Liver (tissue), 8 donors: ENCODE measurements at regions not wholly inside any gene's neighbourhood (a gene's known extent, or its start where the extent isn't known, plus 50 kb on each side); places are given as distances from the start of the nearest gene placed in this dataset.

ENCODE experiments used
- DNase-seq: peaks from one replicate; pipeline ENCODE4 v3.0.0-alpha.2; 2017; ENCODE audit warnings: low spot score
- H3K27ac ChIP-seq, 2 donors: one replicate each; pipeline ENCODE4 v1.7.0; 2013; ENCODE audit warnings: inconsistent platforms in 2 of 2, low read length in 2 of 2, control low read depth in 1 of 2, low read depth in 1 of 2, mild to moderate bottlenecking in 1 of 2
- H3K27me3 ChIP-seq, 4 donors: one replicate each; pipeline versions ENCODE4 v1.6.1 to v1.7.0; 2013; ENCODE audit warnings: low read length in 3 of 4, inconsistent platforms in 1 of 4, mild to moderate bottlenecking in 1 of 4, moderate library complexity in 1 of 4; ENCODE audit not compliant: control insufficient read depth in 4 of 4, insufficient read depth in 4 of 4
- H3K36me3 ChIP-seq, 4 donors: one replicate each; pipeline versions ENCODE4 v1.6.1 to v1.7.0; 2013; ENCODE audit warnings: low read length in 3 of 4, mild to moderate bottlenecking in 3 of 4, low read depth in 1 of 4, moderate library complexity in 1 of 4; ENCODE audit not compliant: control insufficient read depth in 4 of 4, insufficient read depth in 3 of 4
- H3K4me1 ChIP-seq, 4 donors: one replicate each; pipeline versions ENCODE4 v1.6.1 to v1.7.0; 2013; ENCODE audit warnings: low read length in 3 of 4, mild to moderate bottlenecking in 3 of 4, moderate library complexity in 1 of 4; ENCODE audit not compliant: control insufficient read depth in 4 of 4, insufficient read depth in 4 of 4
- H3K4me3 ChIP-seq, 3 donors: one replicate each; pipeline versions ENCODE4 v1.6.1 to v1.7.0; 2013; ENCODE audit warnings: low read length in 3 of 3, control low read depth in 1 of 3, low read depth in 1 of 3, mild to moderate bottlenecking in 1 of 3
- H3K9ac ChIP-seq, 2 donors: one replicate each; pipeline ENCODE4 v1.7.0; 2013; ENCODE audit warnings: low read length in 2 of 2, mild to moderate bottlenecking in 2 of 2, moderate library complexity in 2 of 2, control low read depth in 1 of 2, low read depth in 1 of 2
- H3K9me3 ChIP-seq, 4 donors: one replicate each; pipeline versions ENCODE4 v1.6.1 to v1.7.0; 2013; ENCODE audit warnings: low read length in 3 of 4; ENCODE audit not compliant: control insufficient read depth in 4 of 4
- EGR1 ChIP-seq, 2 donors: IDR thresholded peaks; 2 replicates each; pipeline ENCODE4 v1.6.1; 2016 to 2018; ENCODE audit warnings: antibody characterized with exemption in 2 of 2, low read depth in 2 of 2
- FOXA1 ChIP-seq: IDR thresholded peaks from 2 replicates; pipeline ENCODE4 v1.6.1; 2016; ENCODE audit warnings: antibody characterized with exemption
- GABPA ChIP-seq, 2 donors: IDR thresholded peaks in 1 of 2; conservative IDR thresholded peaks in 1 of 2; 2 replicates each; pipeline ENCODE4 v1.6.1; 2016; ENCODE audit warnings: antibody characterized with exemption in 2 of 2, mild to moderate bottlenecking in 1 of 2, moderate library complexity in 1 of 2
- HNF4A ChIP-seq, 2 donors: conservative IDR thresholded peaks; 2 replicates each; pipeline ENCODE4 v1.6.1; 2016; ENCODE audit warnings: antibody characterized with exemption in 2 of 2, mild to moderate bottlenecking in 2 of 2
- JUND ChIP-seq, 2 donors: IDR thresholded peaks; 2 replicates each; pipeline ENCODE4 v1.6.1; 2016; ENCODE audit warnings: antibody characterized with exemption in 2 of 2
- MAX ChIP-seq: IDR thresholded peaks from 2 replicates; pipeline ENCODE4 v1.6.1; 2016; ENCODE audit warnings: antibody characterized with exemption
- NR2F2 ChIP-seq: IDR thresholded peaks from 2 replicates; pipeline ENCODE4 v1.6.1; 2016; ENCODE audit warnings: antibody characterized with exemption
- RAD21 ChIP-seq, 2 donors: IDR thresholded peaks; 2 replicates each; pipeline ENCODE4 v1.6.1; 2016; ENCODE audit warnings: antibody characterized with exemption in 2 of 2, mild to moderate bottlenecking in 2 of 2
- RXRA ChIP-seq, 2 donors: IDR thresholded peaks; 2 replicates each; pipeline ENCODE4 v1.6.1; 2017 to 2018; ENCODE audit warnings: antibody characterized with exemption in 2 of 2, mild to moderate bottlenecking in 1 of 2
- TAF1 ChIP-seq: conservative IDR thresholded peaks from 2 replicates; pipeline ENCODE4 v1.6.1; 2016; ENCODE audit warnings: antibody characterized with exemption, mild to moderate bottlenecking
- YY1 ChIP-seq: IDR thresholded peaks from 2 replicates; pipeline ENCODE4 v1.6.1; 2016; ENCODE audit warnings: antibody characterized with exemption, mild to moderate bottlenecking
- WGBS: extraction: QIAGEN DNeasy Blood & Tissue Kit; methylation state at CpG from one replicate; pipeline ENCODE4 v1.1.7; 2013; 5-methylcytosine and 5-hydroxymethylcytosine counted together
- TF ChIP-seq, protein P1 (sequence below): IDR thresholded peaks from 2 replicates; pipeline ENCODE4 v1.6.1; 2016; ENCODE audit warnings: antibody characterized with exemption
- TF ChIP-seq, protein P2 (sequence below): fragments of 150-350 bp; IDR thresholded peaks from 2 replicates; pipeline ENCODE4 v1.5.1; 2017; ENCODE audit warnings: improper control_type of control experiment, low read depth, low read length; ENCODE audit not compliant: missing input control
- TF ChIP-seq, protein P3 (sequence below): IDR thresholded peaks from 2 replicates; pipeline ENCODE4 v1.6.1; 2016; ENCODE audit warnings: antibody characterized with exemption, mild to moderate bottlenecking
- donor health status: healthy.
- donor health status: healthy.
- donor health status: healthy.
- donor health status: healthy.
- donor health status: healthy.

GRCh38 chr5:89359046-89359445, 476.1 kb upstream of the MEF2C start:
- DNase-seq: no peak
- 73% methylated on average over 3 of the region's 3 CpGs for WGBS

DNA sequence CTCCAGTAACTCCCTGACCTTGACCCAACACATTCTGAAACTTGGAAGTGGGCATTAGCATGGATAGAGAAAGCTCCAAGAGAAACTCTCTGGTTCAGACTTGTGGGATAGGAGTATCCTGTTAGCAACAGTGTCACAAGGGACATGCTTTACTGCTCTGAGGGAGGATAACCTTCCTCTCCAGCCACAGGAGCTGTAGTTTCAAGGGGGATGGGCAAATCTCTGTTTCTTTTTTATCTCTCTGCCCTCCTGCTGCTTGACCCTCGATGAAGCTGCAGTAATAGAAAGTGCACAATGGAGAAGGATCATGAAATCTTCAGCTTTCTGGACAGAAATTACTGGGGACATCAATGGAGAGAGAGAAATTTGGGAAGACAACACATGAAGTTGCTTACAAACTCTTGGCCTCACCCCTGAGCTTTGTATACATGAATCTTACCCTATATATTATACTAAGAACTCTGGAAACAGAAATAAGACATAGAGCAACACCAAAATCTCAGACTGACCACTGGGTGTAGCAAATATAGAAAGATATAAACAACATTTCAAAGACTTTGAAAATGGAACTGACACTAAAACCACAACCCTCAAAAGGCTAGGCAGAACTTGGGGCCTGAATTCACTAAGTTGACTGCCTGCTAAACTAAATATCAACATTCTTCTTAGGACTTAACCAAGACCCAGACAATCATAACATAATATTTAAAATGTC, 471.0 kb upstream of the MEF2C start:
- no peak overlapping the region for H3K9ac ChIP-seq
- H3K27ac ChIP-seq: no peak overlapping the region
- H3K27me3 ChIP-seq: peaks cover 0 to 2% (median 0%) of the 10 kb centered on the region in 4 donors
- 54% methylated on average over 1 of the region's 1 CpG for WGBS
- no peaks in the 10 kb centered on the region for H3K4me1 ChIP-seq
- DNase-seq: no peak
- H3K9me3 ChIP-seq: no peaks in the 10 kb centered on the region
- no peaks in the 10 kb centered on the region for H3K36me3 ChIP-seq
- H3K4me3 ChIP-seq: no peak overlapping the region
- TF ChIP-seq GABPA (IDR thresholded peaks at IDR 0.05 in 1 of 2, conservative IDR thresholded peaks at IDR 0.05 in 1 of 2) (no peak), MAX (no peak), HNF4A (conservative IDR thresholded peaks at IDR 0.05) (no peak), JUND (IDR thresholded peaks at IDR 0.05) (no peak), YY1 (no peak), RXRA (IDR thresholded peaks at IDR 0.05) (no peak), TAF1 (no peak), NR2F2 (no peak), RAD21 (IDR thresholded peaks at IDR 0.05) (no peak), EGR1 (IDR thresholded peaks at IDR 0.05; ENCODE audit: low read depth in 2 of 2) (no peak)
- TF ChIP-seq, protein P1, sequence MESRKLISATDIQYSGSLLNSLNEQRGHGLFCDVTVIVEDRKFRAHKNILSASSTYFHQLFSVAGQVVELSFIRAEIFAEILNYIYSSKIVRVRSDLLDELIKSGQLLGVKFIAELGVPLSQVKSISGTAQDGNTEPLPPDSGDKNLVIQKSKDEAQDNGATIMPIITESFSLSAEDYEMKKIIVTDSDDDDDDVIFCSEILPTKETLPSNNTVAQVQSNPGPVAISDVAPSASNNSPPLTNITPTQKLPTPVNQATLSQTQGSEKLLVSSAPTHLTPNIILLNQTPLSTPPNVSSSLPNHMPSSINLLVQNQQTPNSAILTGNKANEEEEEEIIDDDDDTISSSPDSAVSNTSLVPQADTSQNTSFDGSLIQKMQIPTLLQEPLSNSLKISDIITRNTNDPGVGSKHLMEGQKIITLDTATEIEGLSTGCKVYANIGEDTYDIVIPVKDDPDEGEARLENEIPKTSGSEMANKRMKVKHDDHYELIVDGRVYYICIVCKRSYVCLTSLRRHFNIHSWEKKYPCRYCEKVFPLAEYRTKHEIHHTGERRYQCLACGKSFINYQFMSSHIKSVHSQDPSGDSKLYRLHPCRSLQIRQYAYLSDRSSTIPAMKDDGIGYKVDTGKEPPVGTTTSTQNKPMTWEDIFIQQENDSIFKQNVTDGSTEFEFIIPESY: no peak
- TF ChIP-seq, protein P2, sequence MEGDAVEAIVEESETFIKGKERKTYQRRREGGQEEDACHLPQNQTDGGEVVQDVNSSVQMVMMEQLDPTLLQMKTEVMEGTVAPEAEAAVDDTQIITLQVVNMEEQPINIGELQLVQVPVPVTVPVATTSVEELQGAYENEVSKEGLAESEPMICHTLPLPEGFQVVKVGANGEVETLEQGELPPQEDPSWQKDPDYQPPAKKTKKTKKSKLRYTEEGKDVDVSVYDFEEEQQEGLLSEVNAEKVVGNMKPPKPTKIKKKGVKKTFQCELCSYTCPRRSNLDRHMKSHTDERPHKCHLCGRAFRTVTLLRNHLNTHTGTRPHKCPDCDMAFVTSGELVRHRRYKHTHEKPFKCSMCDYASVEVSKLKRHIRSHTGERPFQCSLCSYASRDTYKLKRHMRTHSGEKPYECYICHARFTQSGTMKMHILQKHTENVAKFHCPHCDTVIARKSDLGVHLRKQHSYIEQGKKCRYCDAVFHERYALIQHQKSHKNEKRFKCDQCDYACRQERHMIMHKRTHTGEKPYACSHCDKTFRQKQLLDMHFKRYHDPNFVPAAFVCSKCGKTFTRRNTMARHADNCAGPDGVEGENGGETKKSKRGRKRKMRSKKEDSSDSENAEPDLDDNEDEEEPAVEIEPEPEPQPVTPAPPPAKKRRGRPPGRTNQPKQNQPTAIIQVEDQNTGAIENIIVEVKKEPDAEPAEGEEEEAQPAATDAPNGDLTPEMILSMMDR: no peak

More at GRCh38 chr5:89359046-89359445, 476.1 kb upstream of the MEF2C start:
- Histone ChIP-seq H3K9ac (no peak overlapping the region), H3K4me3 (no peak overlapping the region), H3K27me3 (no peaks in the 10 kb centered on the region), H3K4me1 (no peaks in the 10 kb centered on the region), H3K27ac (no peak overlapping the region), H3K36me3 (no peaks in the 10 kb centered on the region), H3K9me3 (no peaks in the 10 kb centered on the region)
- TF ChIP-seq, protein P3, sequence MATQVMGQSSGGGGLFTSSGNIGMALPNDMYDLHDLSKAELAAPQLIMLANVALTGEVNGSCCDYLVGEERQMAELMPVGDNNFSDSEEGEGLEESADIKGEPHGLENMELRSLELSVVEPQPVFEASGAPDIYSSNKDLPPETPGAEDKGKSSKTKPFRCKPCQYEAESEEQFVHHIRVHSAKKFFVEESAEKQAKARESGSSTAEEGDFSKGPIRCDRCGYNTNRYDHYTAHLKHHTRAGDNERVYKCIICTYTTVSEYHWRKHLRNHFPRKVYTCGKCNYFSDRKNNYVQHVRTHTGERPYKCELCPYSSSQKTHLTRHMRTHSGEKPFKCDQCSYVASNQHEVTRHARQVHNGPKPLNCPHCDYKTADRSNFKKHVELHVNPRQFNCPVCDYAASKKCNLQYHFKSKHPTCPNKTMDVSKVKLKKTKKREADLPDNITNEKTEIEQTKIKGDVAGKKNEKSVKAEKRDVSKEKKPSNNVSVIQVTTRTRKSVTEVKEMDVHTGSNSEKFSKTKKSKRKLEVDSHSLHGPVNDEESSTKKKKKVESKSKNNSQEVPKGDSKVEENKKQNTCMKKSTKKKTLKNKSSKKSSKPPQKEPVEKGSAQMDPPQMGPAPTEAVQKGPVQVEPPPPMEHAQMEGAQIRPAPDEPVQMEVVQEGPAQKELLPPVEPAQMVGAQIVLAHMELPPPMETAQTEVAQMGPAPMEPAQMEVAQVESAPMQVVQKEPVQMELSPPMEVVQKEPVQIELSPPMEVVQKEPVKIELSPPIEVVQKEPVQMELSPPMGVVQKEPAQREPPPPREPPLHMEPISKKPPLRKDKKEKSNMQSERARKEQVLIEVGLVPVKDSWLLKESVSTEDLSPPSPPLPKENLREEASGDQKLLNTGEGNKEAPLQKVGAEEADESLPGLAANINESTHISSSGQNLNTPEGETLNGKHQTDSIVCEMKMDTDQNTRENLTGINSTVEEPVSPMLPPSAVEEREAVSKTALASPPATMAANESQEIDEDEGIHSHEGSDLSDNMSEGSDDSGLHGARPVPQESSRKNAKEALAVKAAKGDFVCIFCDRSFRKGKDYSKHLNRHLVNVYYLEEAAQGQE: no peak
- TF ChIP-seq, protein P1: no peak
- no peak for TF ChIP-seq FOXA1
- no peak for TF ChIP-seq TAF1
- TF ChIP-seq GABPA (IDR thresholded peaks at IDR 0.05 in 1 of 2, conservative IDR thresholded peaks at IDR 0.05 in 1 of 2): no peak
- TF ChIP-seq RAD21 (IDR thresholded peaks at IDR 0.05): no peak
